ENCODE measurements at regions not wholly inside any gene's neighbourhood (a gene's known extent, or its start where the extent isn't known, plus 50 kb on each side); places are given as distances from the start of the nearest gene placed in this dataset.
A peak's percentile ranks its signal among the peaks of the same experiment; 100 is the strongest.

DNA sequence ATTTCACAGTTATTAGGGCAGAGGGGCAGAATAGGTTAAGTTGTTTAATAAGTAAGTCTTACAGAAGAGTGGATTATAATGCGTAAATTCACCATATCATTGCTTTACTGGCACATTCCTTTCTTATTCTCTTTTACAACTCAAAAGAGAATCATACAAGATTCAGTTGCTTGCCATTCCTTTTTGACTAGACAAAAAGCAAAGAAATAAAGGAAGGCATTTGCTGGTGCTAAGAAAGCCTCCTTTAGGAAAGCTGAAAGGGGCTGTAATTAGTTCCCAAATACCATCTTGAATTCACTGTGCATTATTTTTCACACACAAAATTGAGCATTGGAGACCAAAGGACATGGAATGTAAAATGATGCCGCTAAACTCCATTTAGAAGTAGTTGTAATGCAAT is 499.3 kb downstream of the NXPH1 start:
- no peak for DNase-seq (ENCODE audit: low spot score)

DNA sequence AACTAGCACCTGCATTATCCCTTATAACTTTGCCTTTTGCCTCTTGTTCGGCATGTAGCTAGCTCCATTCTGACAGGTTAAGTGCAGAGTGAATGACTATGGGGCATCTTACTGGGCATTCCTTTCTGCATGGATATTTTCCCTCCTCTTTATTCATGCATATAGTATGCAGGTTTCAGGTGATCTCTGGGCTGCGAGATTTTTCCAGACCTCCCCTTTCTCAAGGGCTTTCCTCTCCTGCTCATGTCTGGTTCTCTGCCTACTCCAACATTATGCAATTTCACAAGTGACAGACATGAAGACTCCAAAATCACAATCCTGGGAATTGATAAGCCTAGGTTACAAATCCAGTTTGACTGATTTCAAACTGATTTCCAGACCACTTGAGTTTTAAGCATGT is 503.8 kb downstream of the NXPH1 start:
- no peak for DNase-seq (ENCODE audit: low spot score)

DNA sequence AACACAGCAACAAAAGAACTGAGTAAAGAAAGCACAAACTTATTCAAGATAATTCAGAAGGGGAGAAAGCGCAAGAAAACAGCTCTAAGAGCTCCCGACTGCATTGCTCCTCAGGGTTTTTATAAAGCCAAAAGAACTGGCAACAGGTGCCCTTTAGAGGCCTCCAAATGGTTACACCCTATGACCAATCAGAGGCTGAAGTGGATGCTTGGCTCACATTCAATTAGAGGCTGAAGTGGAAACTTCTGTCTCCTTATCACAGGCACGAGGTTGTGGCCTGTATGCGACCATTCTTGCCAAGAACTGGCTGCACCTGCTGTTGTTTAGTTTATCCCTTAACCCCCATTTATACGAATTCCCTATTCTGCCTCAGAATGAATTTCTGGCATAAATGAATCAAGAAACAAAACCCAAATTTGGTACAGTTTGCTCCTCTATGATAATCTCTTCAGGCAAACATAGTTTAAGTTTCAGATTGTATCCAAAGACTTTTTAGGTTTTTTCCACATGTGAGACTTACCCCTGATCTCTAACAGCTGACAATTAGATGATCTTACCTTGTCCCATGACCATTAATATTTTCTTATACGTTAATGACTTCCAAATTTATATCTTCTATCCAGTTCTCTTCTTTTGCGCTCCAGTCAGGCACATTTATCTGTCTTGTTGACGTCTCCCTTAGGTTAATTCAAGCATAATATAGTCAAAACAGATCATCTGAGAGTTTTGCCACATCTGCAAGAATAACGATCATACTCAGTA is 504.8 kb downstream of the NXPH1 start:
- DNase-seq (ENCODE audit: low spot score) = no peak

DNA sequence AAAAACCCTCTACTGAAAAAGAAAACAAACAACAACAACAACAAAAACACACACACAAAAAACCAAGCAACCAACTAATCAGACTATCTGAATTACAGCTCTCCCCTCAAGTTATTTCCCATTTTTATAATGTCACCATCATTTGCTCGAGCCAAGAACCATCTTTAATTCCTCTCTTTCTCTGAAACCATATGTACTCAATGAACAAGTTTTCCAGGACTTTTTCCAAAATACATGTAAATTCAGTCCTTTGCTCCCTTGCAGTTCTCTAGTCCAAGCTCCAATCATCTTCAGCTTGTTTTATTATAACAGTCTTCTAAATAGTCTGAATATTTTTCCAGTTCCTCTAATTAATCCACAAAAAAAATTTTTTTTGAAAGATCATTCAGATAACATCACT is 506.0 kb downstream of the NXPH1 start:
- no peak for DNase-seq (ENCODE audit: low spot score)

DNA sequence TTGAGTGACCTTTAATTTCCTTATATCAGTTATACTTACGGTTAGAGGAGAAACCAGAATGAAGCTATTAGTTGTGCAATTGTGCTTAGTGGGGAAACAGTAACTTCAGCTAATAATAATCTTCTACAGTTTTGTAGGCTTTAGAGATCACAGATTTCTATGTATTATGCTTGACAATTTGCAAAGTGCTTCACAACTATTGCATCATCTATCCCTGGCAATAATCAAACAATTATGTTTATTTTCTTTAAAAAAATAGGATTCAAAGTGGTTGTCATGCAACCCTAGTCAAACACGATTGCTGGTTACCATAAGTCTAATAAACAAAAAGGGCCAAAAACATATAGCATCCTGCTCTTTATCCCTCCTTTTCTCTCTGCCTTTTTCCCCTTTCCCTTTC is 530.3 kb downstream of the NXPH1 start:
- DNase-seq (ENCODE audit: low spot score) = no peak

DNA sequence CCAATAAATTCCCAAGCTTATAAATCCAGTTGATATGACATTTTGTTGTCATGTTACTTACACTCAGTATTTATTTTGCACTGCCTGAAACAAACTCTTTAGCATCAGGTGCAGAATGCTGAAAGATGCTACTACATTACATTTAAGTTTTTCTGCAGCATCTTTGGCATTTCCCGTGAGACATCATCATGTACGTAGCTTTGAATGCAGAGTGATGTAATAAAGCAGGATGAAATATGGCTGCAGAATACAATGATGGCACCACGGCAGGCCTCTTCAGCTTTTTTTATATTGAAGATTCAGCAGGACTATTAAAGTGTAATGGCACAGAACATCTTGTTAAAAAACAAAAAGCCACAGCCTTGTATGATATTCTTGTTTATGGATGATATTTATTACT is 531.8 kb downstream of the NXPH1 start:
- no peak for DNase-seq (ENCODE audit: low spot score)

DNA sequence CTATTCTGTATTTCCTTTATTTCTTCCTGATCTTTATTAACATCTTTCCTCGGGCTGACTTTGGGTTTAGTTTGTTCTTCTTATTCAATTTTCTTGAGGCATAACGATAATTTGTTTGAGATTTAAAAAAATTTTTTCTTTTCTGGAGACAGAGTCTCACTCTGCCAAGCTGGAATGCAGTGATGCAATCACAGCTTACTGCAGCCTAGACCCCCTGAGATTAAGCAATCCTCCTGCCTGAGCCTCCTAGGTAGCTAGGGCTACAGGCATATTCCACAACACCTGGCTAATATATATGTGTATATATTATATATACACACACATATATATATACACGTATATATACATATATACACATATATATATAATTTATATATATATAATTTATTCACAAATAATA is 540.2 kb downstream of the NXPH1 start:
- no peak for DNase-seq (ENCODE audit: low spot score)

DNA sequence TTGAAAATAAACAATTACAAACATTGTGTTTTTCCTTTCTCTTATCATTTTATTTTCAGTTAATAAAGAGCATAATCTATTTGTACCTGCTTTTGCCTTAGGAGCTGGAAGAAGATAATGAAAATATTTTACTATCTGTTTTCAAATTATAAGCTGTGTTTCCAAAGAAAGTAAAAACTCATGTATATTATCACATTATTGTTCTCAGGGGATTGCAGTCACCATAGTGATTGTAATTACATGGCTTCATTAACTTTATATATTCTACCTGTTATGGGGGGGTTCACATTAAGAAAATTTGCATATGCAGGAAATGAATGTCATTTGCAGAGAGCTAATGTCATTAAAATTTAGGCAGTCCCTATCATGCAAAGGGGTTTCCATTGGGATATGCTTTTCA is 542.3 kb downstream of the NXPH1 start:
- DNase-seq (ENCODE audit: low spot score) = no peak

DNA sequence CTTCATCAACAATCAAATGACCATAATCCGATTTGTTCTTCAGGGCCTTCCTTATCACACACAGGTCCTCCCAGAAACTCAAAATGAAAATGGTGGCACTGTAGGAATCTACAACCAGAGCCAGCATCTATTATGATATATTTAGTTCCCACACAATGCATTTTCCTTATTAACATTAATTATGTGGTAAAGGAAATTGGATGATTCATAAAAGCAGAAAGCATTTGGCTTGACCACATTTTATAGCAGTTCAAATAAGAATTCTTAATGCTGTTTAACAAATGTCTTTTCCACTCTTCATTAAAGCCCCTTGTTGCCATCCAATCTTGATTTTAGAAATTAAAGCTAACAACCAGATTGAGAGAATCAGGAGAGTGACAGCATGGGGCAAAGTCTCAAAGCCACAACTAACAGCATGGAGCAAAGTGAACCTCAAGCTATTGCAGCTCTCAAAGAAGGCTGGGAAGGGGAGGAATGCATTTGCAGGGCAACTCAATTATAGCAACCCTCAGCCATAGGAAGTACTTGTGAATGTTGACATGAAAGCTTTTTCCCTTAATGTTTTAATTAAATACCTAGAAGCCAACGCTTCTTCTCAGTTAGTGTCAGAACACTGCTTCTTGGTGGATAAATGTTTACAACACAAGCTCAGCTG is 549.1 kb downstream of the NXPH1 start:
- DNase-seq (ENCODE audit: low spot score) = peak; percentile 5

DNA sequence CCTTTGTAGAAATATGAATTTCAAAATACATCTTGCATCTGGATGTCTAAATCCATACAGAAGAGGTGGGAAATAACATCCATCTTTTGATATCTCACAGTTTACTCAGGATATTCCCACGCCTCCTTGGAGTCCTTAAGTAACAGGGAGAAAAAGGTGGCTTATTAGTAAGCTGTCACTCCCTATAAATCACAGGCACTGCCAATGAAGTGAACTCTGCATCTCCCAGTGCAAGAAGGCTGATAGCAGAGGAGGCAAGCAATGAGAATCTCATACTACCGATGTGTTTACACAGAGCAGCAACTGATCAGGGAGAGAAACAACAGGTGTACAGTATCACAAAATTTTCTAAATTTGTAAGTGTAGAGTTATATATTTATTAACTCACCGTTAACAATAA is 551.8 kb downstream of the NXPH1 start:
- no peak for DNase-seq (ENCODE audit: low spot score)

DNA sequence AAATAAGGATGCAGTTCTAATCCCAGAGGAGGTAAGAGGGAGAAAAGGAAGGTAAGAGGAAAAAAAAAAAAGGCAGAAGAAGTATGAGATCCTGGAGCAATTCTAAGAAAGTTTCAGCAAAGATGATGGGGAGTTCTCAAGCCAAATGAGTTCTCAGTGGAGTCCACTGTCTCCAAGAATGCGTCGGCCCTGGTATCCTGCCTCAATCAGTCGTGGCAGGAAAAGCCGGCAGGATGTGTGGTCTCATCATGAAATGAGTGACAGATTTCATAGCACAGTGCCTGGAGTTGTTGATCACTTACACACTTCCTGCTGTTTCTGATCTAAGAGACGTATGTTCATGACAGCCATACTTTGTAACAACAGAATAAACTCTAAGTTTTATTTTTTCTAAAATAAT is 554.9 kb downstream of the NXPH1 start:
- DNase-seq (ENCODE audit: low spot score) = no peak

DNA sequence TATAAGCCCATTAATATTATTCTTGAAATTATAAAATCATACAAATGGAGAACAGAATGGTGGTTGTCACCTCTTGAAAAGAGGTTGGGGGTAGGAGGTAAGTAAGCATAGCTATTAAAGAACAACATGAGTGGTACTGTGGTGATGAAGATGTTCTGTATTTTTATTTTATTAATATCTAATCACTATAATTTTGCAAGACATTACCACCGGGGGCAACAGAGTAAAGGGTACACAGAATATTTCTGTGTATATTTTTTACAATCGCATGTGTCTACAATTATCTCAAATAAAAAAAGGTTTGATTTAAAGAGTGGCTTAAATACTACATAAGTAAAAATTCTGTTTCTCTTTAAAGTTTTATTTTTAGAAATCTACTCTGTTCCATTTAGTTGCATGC is 557.8 kb downstream of the NXPH1 start:
- DNase-seq (ENCODE audit: low spot score) = no peak

DNA sequence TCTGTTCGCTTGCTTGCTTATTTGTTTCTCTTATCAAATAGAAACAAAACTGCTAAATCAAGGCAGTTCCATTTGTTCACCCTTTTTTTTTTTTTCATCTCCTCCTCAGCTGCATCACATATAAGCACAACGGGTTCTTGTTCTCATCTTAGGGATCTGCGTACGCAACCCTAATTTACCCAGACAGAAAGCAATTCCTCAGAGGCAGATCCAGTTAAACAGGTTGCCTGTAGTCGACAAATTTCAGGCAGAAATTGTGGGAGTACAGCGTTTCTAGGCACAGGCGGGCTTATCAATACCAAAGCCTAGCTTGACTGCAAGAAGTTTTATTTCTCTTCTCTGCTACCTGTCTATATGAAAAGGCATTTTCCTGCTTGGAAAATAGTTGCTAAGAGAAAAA is 565.4 kb downstream of the NXPH1 start:
- no peak for DNase-seq (ENCODE audit: low spot score)

DNA sequence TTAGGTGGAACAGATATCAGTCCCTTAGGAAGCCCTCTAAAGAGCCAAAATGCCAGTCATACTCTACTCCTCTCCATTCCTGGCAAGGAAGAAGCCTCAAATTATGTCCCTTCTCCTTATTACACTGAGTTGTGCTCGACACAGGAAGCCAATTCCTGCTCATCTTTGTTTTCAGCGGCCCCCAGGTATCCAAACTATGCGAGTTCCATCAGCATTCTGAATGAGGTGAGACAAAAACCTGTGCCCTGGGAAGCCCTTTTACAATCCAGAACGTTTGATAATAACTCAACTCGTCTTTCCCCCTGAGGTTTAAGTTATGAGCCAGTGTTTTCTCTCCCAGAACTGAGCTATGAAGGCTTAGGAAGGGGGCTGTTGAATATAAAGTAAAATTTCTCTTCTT is 580.5 kb downstream of the NXPH1 start:
- DNase-seq (ENCODE audit: low spot score) = no peak

DNA sequence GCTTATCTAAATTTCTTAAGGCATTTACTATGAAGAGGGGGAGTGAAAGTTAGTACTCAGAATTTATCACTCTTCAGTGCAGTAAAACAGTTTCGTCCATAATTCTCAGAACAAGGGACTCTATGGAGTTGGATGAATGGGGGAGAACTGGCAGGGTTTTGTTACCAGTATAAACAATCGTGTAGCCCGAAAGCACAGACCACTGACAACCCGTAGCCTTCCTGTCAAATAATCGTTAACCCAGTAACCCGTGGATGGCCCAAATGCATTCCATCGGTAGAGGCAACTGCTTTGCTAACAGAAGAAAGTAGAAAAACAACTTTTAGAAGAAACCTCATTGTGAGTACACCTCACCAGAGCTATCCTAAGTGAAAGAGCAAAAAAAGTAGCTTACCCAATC is 583.9 kb downstream of the NXPH1 start:
- DNase-seq (ENCODE audit: low spot score) = no peak

DNA sequence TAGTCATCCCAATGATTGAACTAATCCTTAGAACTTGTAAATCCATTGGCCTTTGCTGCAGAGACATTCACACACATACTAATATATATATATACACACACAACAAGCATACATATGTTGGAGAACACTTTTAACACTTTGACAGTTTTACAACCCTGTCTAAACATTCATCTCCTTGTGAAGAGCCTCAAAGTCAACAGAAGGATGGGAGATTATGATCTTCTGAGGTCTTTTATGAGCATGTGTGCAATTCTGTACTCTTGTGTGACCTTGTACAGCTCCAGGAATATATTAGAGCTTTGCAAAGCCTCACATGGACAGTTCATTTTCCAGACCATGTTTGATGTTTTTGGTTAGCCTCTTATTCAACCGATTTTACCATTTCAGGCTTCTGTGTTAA is 589.0 kb downstream of the NXPH1 start:
- no peak for DNase-seq (ENCODE audit: low spot score)

DNA sequence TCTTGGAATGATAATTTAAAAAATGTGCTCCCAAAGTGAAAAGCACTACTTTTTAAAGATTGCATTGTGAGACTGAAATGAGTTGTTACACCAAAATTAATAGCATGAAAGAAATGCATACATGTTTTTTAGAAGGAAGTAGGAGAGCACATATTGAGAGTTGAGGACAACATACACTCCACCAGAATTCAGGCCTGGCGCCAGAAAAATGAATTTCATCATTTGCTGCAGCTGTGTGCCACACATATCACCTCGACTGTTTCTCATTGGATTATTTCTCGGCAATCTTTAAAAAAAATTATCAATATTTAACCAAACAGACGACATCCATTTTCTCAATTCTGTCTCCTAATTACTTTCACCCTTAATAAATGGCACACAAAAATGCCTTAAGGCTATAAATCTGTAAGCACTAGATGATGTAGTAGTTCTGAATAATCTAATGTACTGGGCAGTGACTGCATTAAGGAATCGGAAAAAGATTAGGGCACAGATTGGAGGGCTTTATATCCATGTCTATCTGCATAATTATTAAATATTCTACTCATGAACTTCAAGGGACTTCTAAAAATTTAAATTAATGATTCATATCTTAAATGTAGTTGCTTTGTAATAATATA is 590.4 kb downstream of the NXPH1 start:
- no peak for DNase-seq (ENCODE audit: low spot score)

DNA sequence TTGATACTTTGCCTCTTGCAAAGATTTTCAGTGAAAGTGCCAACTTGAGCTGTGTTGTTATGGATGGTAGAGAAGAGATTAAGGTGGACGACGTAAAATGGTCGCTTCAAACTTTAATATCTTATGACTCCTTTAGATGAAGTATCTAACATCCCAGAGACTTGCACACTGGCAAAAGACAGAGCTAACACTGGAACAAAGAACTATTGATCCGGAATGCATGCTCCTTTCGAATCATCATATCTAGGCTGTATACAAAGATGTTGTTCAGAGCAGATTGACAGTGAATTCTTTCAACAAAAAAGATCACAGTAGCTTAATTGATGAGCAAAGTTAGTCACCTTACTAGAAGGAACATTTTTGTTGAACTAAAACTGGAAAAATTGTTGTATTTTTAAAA is 592.7 kb downstream of the NXPH1 start:
- DNase-seq (ENCODE audit: low spot score) = no peak

DNA sequence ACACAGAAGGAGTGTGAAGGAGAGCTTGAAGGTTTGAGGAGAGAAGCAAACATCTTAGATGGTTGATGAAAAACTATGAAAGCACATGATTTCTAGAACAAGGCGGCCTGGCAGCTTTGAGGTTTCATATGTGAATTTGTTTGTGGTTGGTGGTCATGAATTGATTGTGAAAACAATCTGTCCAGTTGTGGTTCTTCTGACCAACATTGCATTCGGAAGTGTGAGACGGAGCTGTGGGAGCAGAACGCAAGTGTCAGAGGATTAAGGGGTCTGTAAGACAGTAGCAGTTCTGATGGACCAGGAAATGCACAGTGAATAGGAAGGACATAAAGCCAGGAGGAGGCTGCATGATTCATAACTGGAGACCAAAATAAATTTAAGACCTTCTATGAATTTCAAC is 594.6 kb downstream of the NXPH1 start:
- DNase-seq (ENCODE audit: low spot score) = no peak

DNA sequence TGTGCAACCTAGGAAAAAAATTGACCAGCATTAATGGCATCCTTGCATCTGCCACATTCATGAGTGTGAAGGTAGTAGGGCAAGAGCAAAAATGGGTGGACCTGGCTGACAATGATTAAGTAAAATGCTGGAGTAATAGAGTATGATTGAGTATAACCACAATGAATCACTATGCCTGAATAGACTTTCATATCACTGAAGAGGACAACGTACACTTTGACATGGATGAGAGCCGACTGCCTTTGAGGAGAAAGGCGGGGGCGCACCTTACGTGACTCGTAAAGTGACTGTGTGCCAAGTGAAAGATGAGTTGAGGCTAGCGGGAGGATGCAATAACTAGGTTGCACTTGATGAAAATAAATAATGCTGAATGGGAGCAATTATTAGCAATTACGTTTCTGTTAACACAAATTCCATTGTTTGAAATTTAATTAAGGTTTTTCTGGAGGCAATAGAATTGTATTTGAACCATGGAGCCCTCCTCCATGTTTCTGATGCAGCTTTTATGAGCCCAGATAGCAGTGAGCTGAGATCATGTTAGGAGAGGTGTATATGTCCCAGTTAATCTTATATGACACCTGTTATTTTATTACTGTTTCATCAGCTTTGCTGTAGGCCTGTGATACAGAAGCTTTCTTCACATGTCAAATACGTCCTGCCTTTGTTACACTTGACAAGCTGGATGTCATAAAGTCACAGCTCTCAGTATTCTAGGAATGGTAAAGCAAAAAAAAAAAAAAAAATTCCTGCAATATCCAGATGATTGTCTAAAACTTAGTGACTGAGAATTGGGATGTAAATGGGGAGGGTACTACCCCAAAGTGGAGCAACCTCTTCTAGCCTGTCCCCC is 596.5 kb downstream of the NXPH1 start:
- DNase-seq (ENCODE audit: low spot score) = no peak

DNA sequence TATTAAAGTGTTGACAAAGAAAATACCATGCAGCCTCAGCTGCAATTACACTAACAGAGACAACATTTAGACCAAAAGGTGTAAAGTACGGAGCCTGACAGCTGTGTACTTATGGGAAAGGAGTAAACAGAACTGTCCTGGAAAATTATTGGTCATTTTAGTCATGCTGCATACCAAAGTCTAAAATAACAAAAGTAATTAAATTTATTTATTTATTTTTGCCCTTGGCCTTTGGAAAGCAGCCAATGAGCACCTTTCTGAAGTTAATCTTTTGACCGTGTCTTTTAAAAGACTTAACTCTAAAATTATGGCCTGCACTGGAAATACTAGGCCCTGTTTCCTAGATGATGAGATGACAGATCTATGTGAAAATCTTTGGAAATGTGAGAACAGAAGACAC is 597.6 kb downstream of the NXPH1 start:
- DNase-seq (ENCODE audit: low spot score) = no peak

DNA sequence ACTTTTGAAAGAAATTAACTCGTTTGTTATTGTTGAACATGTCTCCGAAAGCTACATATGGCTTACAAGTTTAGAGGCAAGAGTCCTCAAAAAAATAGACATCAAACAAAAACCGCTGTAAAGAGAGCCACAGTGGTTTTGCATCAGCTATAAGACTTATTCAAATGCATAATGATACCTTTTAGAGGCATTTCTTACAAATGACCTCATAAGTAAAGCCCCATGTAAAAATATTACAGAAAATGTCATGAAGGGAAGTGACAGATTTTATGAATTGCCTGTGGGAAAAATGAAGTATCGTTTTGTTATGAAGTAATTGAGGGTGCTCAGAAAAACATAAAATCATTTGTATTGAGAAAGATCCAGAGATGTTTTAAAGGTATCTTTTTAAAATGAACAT is 598.0 kb downstream of the NXPH1 start:
- DNase-seq (ENCODE audit: low spot score) = no peak

Measured in SK-N-DZ (cell line).